ENCODE measurements at regions not wholly inside any gene's neighbourhood (a gene's known extent, or its start where the extent isn't known, plus 50 kb on each side); places are given as distances from the start of the nearest gene placed in this dataset.

DNA sequence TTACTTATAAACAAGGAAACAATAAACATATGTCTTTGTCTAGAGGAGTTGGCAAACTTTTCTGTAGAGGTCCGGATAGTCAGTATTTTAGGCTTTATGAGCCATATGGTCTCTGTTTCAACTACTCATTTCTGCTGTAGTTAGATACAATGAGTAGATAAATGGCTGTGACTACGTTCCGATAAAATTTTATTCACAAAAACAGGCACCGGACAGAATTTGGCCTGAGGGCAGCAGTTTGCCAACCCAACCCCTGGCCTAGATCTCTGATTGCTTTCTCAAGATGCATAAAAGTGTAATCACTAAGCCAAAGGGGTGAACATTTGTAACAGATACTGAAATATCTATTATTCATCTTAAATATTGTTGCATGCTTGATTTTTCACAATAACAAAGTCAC is 123.1 kb upstream of the ESRRG start:
- Histone ChIP-seq H3K27ac (ENCODE audit: low read depth in 2 of 2, low read length in 2 of 2) (no peak overlapping the region), H3K27me3 (ENCODE audit: control insufficient read depth in 2 of 2, insufficient read depth in 2 of 2, low read length in 2 of 2) (no peaks in the 10 kb centered on the region), H3K9ac (ENCODE audit: low read depth in 1 of 2, low read length in 2 of 2) (no peak overlapping the region), H3K4me1 (ENCODE audit: control insufficient read depth in 2 of 2, insufficient read depth in 2 of 2, low read length in 2 of 2) (no peaks in the 10 kb centered on the region), H3K36me3 (ENCODE audit: control insufficient read depth in 2 of 2, insufficient read depth in 2 of 2, low read length in 2 of 2) (no peaks in the 10 kb centered on the region), H3K4me3 (ENCODE audit: low read length in 2 of 2) (no peak overlapping the region), H3K9me3 (ENCODE audit: control insufficient read depth in 2 of 2, low read length in 2 of 2) (no peaks in the 10 kb centered on the region)

DNA sequence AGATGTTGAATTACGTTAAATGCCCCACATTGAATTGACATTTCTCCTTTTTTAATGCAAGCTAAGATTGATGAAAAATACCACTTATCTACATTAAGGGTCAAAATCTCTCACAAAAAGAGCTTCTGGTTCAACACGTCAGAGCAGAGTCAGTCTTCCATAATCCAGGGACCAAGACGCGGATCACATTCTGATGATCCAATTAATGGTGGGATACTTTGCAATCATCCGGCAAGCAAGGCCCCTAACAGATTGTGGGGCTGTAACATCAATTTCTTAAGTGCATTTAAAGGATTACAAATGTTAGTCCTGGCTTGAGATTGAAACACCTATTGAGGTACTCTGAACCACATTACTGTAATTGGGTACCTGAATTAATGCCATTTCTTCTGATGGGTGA is 120.2 kb upstream of the ESRRG start:
- H3K9ac ChIP-seq (ENCODE audit: low read depth in 1 of 2, low read length in 2 of 2), result no peak overlapping the region
- no peaks in the 10 kb centered on the region for H3K27me3 ChIP-seq (ENCODE audit: control insufficient read depth in 2 of 2, insufficient read depth in 2 of 2, low read length in 2 of 2)
- no peaks in the 10 kb centered on the region for H3K9me3 ChIP-seq (ENCODE audit: control insufficient read depth in 2 of 2, low read length in 2 of 2)
- no peak overlapping the region for H3K4me3 ChIP-seq (ENCODE audit: low read length in 2 of 2)
- H3K4me1 ChIP-seq (ENCODE audit: control insufficient read depth in 2 of 2, insufficient read depth in 2 of 2, low read length in 2 of 2), result no peaks in the 10 kb centered on the region
- no peak overlapping the region for H3K27ac ChIP-seq (ENCODE audit: low read depth in 2 of 2, low read length in 2 of 2)
- no peaks in the 10 kb centered on the region for H3K36me3 ChIP-seq (ENCODE audit: control insufficient read depth in 2 of 2, insufficient read depth in 2 of 2, low read length in 2 of 2)

DNA sequence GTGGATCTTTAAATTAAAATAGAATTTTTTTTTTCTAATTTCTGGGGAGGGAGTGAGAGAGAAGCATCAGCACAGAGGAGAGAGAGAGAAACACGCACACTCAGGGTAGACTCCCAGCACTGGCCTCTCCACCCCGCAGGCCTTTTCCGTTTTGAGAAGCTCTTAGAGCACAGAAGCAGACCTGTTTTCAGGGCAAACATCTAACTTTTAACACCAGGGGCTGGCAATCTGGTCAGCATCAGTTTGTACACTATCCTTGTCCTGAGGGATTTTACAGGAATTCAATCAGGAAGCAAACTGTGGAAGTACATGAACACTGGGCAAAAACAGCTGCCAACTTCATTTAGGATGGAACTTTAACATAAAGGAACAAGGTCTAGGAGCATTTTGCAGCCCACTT is 117.9 kb upstream of the ESRRG start:
- no peak overlapping the region for H3K27ac ChIP-seq (ENCODE audit: low read depth in 2 of 2, low read length in 2 of 2)
- no peak overlapping the region for H3K9ac ChIP-seq (ENCODE audit: low read depth in 1 of 2, low read length in 2 of 2)
- H3K4me1 ChIP-seq (ENCODE audit: control insufficient read depth in 2 of 2, insufficient read depth in 2 of 2, low read length in 2 of 2), result no peaks in the 10 kb centered on the region
- no peaks in the 10 kb centered on the region for H3K9me3 ChIP-seq (ENCODE audit: control insufficient read depth in 2 of 2, low read length in 2 of 2)
- H3K27me3 ChIP-seq (ENCODE audit: control insufficient read depth in 2 of 2, insufficient read depth in 2 of 2, low read length in 2 of 2), result no peaks in the 10 kb centered on the region
- no peaks in the 10 kb centered on the region for H3K36me3 ChIP-seq (ENCODE audit: control insufficient read depth in 2 of 2, insufficient read depth in 2 of 2, low read length in 2 of 2)
- H3K4me3 ChIP-seq (ENCODE audit: low read length in 2 of 2), result no peak overlapping the region

DNA sequence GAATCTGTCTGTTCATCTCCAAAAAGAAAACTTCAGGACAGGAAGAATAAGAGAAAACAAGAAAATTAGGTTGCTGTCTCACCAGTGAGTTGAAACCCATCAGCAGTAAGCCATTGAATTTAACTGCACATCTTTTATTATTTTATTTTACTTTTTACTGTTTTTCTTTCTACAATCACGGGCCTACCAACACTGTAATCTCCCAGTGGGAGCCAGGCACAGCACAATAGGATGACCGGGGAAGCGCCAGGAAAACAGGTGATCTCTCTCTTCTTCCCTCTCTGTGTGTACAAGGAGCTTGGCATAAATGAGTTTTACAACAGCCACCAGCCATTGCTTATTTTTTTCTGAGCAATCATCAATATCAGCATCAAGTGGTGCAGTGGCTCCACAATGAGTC is 113.1 kb upstream of the ESRRG start:
- Histone ChIP-seq H3K9me3 (ENCODE audit: control insufficient read depth in 2 of 2, low read length in 2 of 2) (no peaks in the 10 kb centered on the region), H3K4me3 (ENCODE audit: low read length in 2 of 2) (no peak overlapping the region), H3K4me1 (ENCODE audit: control insufficient read depth in 2 of 2, insufficient read depth in 2 of 2, low read length in 2 of 2) (no peaks in the 10 kb centered on the region), H3K27ac (ENCODE audit: low read depth in 2 of 2, low read length in 2 of 2) (no peak overlapping the region), H3K9ac (ENCODE audit: low read depth in 1 of 2, low read length in 2 of 2) (no peak overlapping the region), H3K36me3 (ENCODE audit: control insufficient read depth in 2 of 2, insufficient read depth in 2 of 2, low read length in 2 of 2) (no peaks in the 10 kb centered on the region), H3K27me3 (ENCODE audit: control insufficient read depth in 2 of 2, insufficient read depth in 2 of 2, low read length in 2 of 2) (no peaks in the 10 kb centered on the region)

DNA sequence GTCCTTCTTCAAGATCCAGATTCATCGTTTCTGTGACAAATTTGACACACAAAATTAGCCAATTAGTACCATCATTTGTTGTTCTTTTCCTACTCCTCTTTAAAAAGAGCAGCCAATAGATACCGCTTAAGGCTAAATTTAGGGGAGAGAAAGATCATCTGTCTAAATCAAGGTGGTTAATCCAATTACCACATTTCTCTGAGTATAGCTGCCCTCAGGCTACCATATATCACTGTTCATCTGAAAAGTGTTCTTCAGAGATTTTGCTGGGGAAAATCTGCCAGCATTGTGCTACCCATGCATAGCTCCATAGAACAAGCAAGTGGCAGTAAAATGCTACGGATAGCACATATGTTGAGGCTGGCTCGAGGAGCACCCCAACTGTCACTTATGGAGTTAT is 110.3 kb upstream of the ESRRG start:
- H3K9me3 ChIP-seq (ENCODE audit: control insufficient read depth in 2 of 2, low read length in 2 of 2), result no peaks in the 10 kb centered on the region
- H3K36me3 ChIP-seq (ENCODE audit: control insufficient read depth in 2 of 2, insufficient read depth in 2 of 2, low read length in 2 of 2), result no peaks in the 10 kb centered on the region
- no peak overlapping the region for H3K9ac ChIP-seq (ENCODE audit: low read depth in 1 of 2, low read length in 2 of 2)
- H3K4me1 ChIP-seq (ENCODE audit: control insufficient read depth in 2 of 2, insufficient read depth in 2 of 2, low read length in 2 of 2), result no peaks in the 10 kb centered on the region
- H3K4me3 ChIP-seq (ENCODE audit: low read length in 2 of 2), result no peak overlapping the region
- H3K27me3 ChIP-seq (ENCODE audit: control insufficient read depth in 2 of 2, insufficient read depth in 2 of 2, low read length in 2 of 2), result no peaks in the 10 kb centered on the region
- no peak overlapping the region for H3K27ac ChIP-seq (ENCODE audit: low read depth in 2 of 2, low read length in 2 of 2)

DNA sequence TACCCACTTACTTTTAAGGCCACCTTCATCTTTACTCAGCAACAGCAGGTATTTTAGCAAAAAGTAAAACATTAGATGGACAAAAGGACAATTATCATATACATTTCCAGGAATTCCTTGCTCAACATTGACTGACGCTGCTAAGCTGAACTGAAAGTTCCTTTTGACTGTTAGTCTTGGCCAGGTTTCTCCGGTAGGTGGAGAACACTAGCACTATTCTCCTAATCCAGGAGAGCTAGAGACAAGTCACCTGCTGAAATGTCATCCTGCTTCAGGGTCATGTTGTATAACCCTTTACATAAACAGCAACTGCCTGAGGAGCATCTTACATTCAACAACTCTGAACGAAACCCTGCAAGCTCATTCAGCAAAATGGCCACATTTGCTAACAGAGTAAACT is 109.0 kb upstream of the ESRRG start:
- H3K36me3 ChIP-seq (ENCODE audit: control insufficient read depth in 2 of 2, insufficient read depth in 2 of 2, low read length in 2 of 2), result no peaks in the 10 kb centered on the region
- H3K9me3 ChIP-seq (ENCODE audit: control insufficient read depth in 2 of 2, low read length in 2 of 2), result no peaks in the 10 kb centered on the region
- H3K4me1 ChIP-seq (ENCODE audit: control insufficient read depth in 2 of 2, insufficient read depth in 2 of 2, low read length in 2 of 2), result no peaks in the 10 kb centered on the region
- H3K9ac ChIP-seq (ENCODE audit: low read depth in 1 of 2, low read length in 2 of 2), result no peak overlapping the region
- no peaks in the 10 kb centered on the region for H3K27me3 ChIP-seq (ENCODE audit: control insufficient read depth in 2 of 2, insufficient read depth in 2 of 2, low read length in 2 of 2)
- no peak overlapping the region for H3K27ac ChIP-seq (ENCODE audit: low read depth in 2 of 2, low read length in 2 of 2)
- no peak overlapping the region for H3K4me3 ChIP-seq (ENCODE audit: low read length in 2 of 2)

DNA sequence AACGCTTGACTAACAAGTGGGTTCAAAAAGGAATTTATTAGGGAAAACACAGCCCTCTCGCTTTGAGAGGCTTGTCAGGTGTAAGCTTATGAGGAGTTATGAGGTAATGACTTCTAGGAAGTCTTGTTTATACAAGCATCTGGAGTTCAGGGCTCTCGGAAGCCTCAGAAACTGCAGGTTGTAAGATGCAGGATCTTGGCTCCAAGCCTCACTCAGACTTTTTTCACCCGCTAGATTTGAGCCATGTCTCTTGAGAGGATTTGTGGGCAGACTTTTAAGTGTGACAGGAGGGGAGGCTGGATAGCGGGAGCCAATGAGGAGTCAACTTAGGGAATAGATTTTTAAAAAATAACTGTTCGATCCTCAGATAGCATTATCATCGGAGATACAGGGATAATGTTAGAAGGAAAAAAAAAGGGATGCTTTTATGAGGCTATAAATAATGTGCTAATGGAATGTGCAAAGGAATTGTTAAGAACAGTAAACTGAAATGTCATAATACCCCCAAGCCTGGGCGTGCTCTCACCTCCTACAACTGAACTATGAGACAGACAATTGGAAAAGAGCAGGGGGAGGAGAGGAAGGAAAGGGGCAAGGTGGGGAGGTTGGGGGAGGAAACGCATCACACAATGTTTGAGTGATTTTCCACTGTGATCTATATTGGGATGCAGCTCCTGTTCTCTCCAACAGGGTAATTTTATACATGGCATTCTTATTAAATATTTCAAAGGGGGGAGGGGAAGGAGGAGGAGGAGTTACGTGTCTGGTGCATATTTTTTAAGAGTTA is 107.4 kb upstream of the ESRRG start:
- H3K27ac ChIP-seq (ENCODE audit: low read depth in 2 of 2, low read length in 2 of 2), result no peak overlapping the region

DNA sequence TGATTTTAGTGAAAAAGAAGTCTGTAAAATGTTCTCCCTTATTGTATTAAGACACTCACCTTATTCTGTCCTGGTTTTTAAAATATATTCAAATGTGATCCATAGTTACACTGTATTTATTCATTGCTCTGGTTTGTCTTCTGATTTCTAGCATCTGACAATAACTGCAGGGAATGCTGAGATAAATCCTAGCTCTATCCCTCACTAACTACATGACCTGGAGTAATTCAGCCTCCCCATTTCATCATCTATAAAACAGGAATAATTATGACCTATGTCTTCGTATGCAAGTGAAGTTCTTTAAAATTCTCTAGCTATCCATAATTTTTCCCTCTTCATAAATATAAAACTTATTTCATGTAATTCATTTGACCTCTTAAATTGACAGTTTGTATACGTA is 104.0 kb upstream of the ESRRG start:
- Histone ChIP-seq H3K4me1 (ENCODE audit: control insufficient read depth in 2 of 2, insufficient read depth in 2 of 2, low read length in 2 of 2) (no peaks in the 10 kb centered on the region), H3K9ac (ENCODE audit: low read depth in 1 of 2, low read length in 2 of 2) (no peak overlapping the region), H3K9me3 (ENCODE audit: control insufficient read depth in 2 of 2, low read length in 2 of 2) (no peaks in the 10 kb centered on the region), H3K27me3 (ENCODE audit: control insufficient read depth in 2 of 2, insufficient read depth in 2 of 2, low read length in 2 of 2) (no peaks in the 10 kb centered on the region), H3K27ac (ENCODE audit: low read depth in 2 of 2, low read length in 2 of 2) (no peak overlapping the region), H3K4me3 (ENCODE audit: low read length in 2 of 2) (no peak overlapping the region), H3K36me3 (ENCODE audit: control insufficient read depth in 2 of 2, insufficient read depth in 2 of 2, low read length in 2 of 2) (no peaks in the 10 kb centered on the region)

More for the DNA sequence above, 107.4 kb upstream of the ESRRG start:
- Histone ChIP-seq H3K9ac (ENCODE audit: low read depth in 1 of 2, low read length in 2 of 2) (no peak overlapping the region), H3K9me3 (ENCODE audit: control insufficient read depth in 2 of 2, low read length in 2 of 2) (no peaks in the 10 kb centered on the region), H3K27me3 (ENCODE audit: control insufficient read depth in 2 of 2, insufficient read depth in 2 of 2, low read length in 2 of 2) (no peaks in the 10 kb centered on the region), H3K4me3 (ENCODE audit: low read length in 2 of 2) (no peak overlapping the region), H3K4me1 (ENCODE audit: control insufficient read depth in 2 of 2, insufficient read depth in 2 of 2, low read length in 2 of 2) (no peaks in the 10 kb centered on the region), H3K36me3 (ENCODE audit: control insufficient read depth in 2 of 2, insufficient read depth in 2 of 2, low read length in 2 of 2) (no peaks in the 10 kb centered on the region)

DNA sequence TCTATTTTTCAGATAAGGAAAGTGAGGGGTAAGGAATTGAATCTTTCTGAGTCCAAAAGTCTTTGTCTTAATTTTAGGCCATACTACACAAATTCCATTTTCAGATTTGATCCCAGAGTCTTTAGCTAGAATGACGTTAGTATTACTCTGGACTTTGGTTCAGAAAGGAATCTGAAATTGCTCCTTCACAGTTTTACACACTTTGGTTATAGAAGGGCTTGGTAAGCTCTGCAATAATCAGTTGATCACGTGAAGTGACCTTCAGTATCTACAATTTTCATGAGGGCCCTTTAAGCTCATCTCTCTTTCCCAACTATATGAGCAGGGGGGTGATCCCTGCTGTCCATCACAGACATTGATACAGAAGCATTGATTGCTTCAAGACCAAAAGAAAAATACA is 103.4 kb upstream of the ESRRG start:
- Histone ChIP-seq H3K4me1 (ENCODE audit: control insufficient read depth in 2 of 2, insufficient read depth in 2 of 2, low read length in 2 of 2) (no peaks in the 10 kb centered on the region), H3K36me3 (ENCODE audit: control insufficient read depth in 2 of 2, insufficient read depth in 2 of 2, low read length in 2 of 2) (no peaks in the 10 kb centered on the region), H3K9me3 (ENCODE audit: control insufficient read depth in 2 of 2, low read length in 2 of 2) (no peaks in the 10 kb centered on the region), H3K27ac (ENCODE audit: low read depth in 2 of 2, low read length in 2 of 2) (no peak overlapping the region), H3K4me3 (ENCODE audit: low read length in 2 of 2) (no peak overlapping the region), H3K27me3 (ENCODE audit: control insufficient read depth in 2 of 2, insufficient read depth in 2 of 2, low read length in 2 of 2) (no peaks in the 10 kb centered on the region), H3K9ac (ENCODE audit: low read depth in 1 of 2, low read length in 2 of 2) (no peak overlapping the region)

DNA sequence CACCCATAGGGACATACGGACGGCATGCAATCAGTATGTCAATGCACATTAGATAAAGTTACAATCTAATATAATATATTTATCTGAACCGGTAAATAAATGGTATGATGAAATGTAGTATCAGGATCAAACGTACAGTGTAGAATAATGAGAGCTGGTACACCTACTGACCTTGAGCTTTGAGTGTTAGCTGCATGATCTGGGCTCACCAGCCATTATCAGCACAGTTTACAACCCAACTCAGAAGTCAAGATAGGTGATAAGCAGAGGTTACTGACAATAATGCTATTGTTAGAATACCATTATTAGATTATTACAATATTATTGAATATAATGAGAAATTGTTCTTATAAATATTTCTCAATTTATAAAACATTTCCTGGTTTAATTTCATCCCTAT is 103.0 kb upstream of the ESRRG start:
- Histone ChIP-seq H3K9me3 (ENCODE audit: control insufficient read depth in 2 of 2, low read length in 2 of 2) (no peaks in the 10 kb centered on the region), H3K4me1 (ENCODE audit: control insufficient read depth in 2 of 2, insufficient read depth in 2 of 2, low read length in 2 of 2) (no peaks in the 10 kb centered on the region), H3K9ac (ENCODE audit: low read depth in 1 of 2, low read length in 2 of 2) (no peak overlapping the region), H3K4me3 (ENCODE audit: low read length in 2 of 2) (no peak overlapping the region), H3K27me3 (ENCODE audit: control insufficient read depth in 2 of 2, insufficient read depth in 2 of 2, low read length in 2 of 2) (no peaks in the 10 kb centered on the region), H3K27ac (ENCODE audit: low read depth in 2 of 2, low read length in 2 of 2) (no peak overlapping the region), H3K36me3 (ENCODE audit: control insufficient read depth in 2 of 2, insufficient read depth in 2 of 2, low read length in 2 of 2) (no peaks in the 10 kb centered on the region)

DNA sequence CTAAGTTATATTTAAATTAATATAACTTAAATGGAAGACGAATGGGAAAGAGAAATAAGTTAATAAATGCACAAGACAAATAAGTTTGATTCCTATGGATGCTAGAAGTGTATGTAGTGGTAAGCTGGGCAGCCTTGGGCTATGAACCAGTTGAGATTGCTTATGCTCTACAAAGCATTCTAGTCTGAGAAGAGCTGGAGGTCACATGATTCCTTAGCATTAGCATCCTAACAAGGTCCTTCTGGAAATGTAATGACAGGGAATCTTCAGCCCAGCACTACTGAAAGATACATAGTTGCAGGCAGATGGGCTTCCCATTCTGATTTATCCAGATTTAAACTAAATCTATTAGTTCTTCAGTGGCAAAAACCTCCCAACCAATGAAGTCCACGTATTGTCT is 102.3 kb upstream of the ESRRG start:
- no peaks in the 10 kb centered on the region for H3K27me3 ChIP-seq (ENCODE audit: control insufficient read depth in 2 of 2, insufficient read depth in 2 of 2, low read length in 2 of 2)
- no peaks in the 10 kb centered on the region for H3K9me3 ChIP-seq (ENCODE audit: control insufficient read depth in 2 of 2, low read length in 2 of 2)
- no peak overlapping the region for H3K27ac ChIP-seq (ENCODE audit: low read depth in 2 of 2, low read length in 2 of 2)
- no peaks in the 10 kb centered on the region for H3K4me1 ChIP-seq (ENCODE audit: control insufficient read depth in 2 of 2, insufficient read depth in 2 of 2, low read length in 2 of 2)
- no peak overlapping the region for H3K9ac ChIP-seq (ENCODE audit: low read depth in 1 of 2, low read length in 2 of 2)
- H3K36me3 ChIP-seq (ENCODE audit: control insufficient read depth in 2 of 2, insufficient read depth in 2 of 2, low read length in 2 of 2), result no peaks in the 10 kb centered on the region
- no peak overlapping the region for H3K4me3 ChIP-seq (ENCODE audit: low read length in 2 of 2)
